ENCODE measurements at regions not wholly inside any gene's neighbourhood (a gene's known extent, or its start where the extent isn't known, plus 50 kb on each side); places are given as distances from the start of the nearest gene placed in this dataset.

DNA sequence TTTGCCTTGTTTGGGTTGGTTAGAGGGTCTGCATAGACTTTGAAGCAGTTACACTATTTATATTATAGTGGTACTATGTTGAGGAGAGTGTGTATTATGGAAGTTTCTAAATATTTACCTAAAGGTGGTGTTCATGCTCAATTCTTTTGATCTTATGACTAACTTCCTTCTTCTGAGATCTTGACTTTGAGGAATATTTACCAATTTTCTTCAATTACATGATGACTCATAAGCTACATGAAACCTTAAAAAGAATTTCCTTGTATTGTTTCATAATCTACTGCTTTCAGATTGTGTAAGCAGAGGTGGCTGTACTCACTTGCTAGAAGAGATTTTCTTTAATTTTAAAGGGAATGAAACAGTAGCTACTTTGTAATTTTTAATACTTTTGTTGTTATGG is 276.1 kb downstream of the TAF11L14 start:
- DNase-seq (ENCODE audit: extremely low read depth in 1 of 4, low spot score in 3 of 4) (no peak), FAIRE-seq (no peak), ATAC-seq (no peak)
- H4K20me1 ChIP-seq (replicated peaks; ENCODE audit: control insufficient read depth, insufficient read depth, low read length) = no peaks in the 10 kb centered on the region
- intact Hi-C loops (cut with micrococcal nuclease) (no loop called here), in situ Hi-C loops (cut with MboI) (no loop called here)
- POLR2A ChIA-PET = no interaction called here
- H3K79me2 ChIP-seq (ENCODE audit: control insufficient read depth, insufficient read depth, low read length) = no peaks in the 10 kb centered on the region
- no peaks in the 10 kb centered on the region for H3K9me1 ChIP-seq (ENCODE audit: control insufficient read depth, insufficient read depth, low read length)
- H3K27ac ChIP-seq (ENCODE audit: extremely low read depth, low read depth, low read length) = no peak overlapping the region
- no peak overlapping the region for H2AFZ ChIP-seq (ENCODE audit: low read depth, low read length)
- CTCF ChIA-PET (ENCODE audit: low intra/inter-chr PET ratio) = no interaction called here
- H3K4me2 ChIP-seq (ENCODE audit: insufficient read depth, low read length) = no peak overlapping the region
- no peaks in the 10 kb centered on the region for H3K36me3 ChIP-seq (ENCODE audit: control insufficient read depth, insufficient read depth, low read length)
- no peak overlapping the region for H3K9ac ChIP-seq (ENCODE audit: insufficient read depth in 1 of 2, low read depth in 2 of 2, low read length in 2 of 2)
- H3K4me1 ChIP-seq (replicated peaks in 1 of 2; ENCODE audit: control insufficient read depth in 2 of 2, insufficient read depth in 2 of 2, low read length in 2 of 2) = no peaks in the 10 kb centered on the region
- no peak overlapping the region for H3K4me3 ChIP-seq
- BruUV-seq (replicated peaks) = no TSS peak
- H3K27me3 ChIP-seq (ENCODE audit: control insufficient read depth in 2 of 2, insufficient read depth in 2 of 2, low read length in 2 of 2) = no peaks in the 10 kb centered on the region
- H3K9me3 ChIP-seq (replicated peaks; ENCODE audit: control insufficient read depth, insufficient read depth, low read depth, low read length) = peaks cover 2% of the 10 kb centered on the region; the same call in 1 of the 2 replicates
- TF ChIP-seq ZNF507 (tag; conservative IDR thresholded peaks at IDR 0.05) = no peak
- TF ChIP-seq MITF (IDR thresholded peaks at IDR 0.05) = no peak
- no peak for TF ChIP-seq WHSC1 (IDR thresholded peaks at IDR 0.05; ENCODE audit: low read length)
- no peak for TF ChIP-seq RBM14 (IDR thresholded peaks at IDR 0.05; ENCODE audit: borderline replicate concordance, insufficient read depth, low read depth, low read length)
- TF ChIP-seq, protein P1, sequence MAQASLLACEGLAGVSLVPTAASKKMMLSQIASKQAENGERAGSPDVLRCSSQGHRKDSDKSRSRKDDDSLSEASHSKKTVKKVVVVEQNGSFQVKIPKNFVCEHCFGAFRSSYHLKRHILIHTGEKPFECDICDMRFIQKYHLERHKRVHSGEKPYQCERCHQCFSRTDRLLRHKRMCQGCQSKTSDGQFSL (CRISPR knock-in tag; IDR thresholded peaks at IDR 0.05) = no peak
- TF ChIP-seq, protein P1 (tag; IDR thresholded peaks at IDR 0.05) = no peak
- TF ChIP-seq, protein P2, sequence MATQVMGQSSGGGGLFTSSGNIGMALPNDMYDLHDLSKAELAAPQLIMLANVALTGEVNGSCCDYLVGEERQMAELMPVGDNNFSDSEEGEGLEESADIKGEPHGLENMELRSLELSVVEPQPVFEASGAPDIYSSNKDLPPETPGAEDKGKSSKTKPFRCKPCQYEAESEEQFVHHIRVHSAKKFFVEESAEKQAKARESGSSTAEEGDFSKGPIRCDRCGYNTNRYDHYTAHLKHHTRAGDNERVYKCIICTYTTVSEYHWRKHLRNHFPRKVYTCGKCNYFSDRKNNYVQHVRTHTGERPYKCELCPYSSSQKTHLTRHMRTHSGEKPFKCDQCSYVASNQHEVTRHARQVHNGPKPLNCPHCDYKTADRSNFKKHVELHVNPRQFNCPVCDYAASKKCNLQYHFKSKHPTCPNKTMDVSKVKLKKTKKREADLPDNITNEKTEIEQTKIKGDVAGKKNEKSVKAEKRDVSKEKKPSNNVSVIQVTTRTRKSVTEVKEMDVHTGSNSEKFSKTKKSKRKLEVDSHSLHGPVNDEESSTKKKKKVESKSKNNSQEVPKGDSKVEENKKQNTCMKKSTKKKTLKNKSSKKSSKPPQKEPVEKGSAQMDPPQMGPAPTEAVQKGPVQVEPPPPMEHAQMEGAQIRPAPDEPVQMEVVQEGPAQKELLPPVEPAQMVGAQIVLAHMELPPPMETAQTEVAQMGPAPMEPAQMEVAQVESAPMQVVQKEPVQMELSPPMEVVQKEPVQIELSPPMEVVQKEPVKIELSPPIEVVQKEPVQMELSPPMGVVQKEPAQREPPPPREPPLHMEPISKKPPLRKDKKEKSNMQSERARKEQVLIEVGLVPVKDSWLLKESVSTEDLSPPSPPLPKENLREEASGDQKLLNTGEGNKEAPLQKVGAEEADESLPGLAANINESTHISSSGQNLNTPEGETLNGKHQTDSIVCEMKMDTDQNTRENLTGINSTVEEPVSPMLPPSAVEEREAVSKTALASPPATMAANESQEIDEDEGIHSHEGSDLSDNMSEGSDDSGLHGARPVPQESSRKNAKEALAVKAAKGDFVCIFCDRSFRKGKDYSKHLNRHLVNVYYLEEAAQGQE (IDR thresholded peaks at IDR 0.05; ENCODE audit: borderline replicate concordance) = no peak
- TF ChIP-seq, protein P2 (CRISPR knock-in tag; IDR thresholded peaks at IDR 0.05; ENCODE audit: low read depth) = no peak
- TF ChIP-seq ZNF311 (CRISPR knock-in tag; IDR thresholded peaks at IDR 0.05) = no peak
- no peak for TF ChIP-seq MAZ (CRISPR knock-in tag; conservative IDR thresholded peaks at IDR 0.05 in 1 of 2, IDR thresholded peaks at IDR 0.05 in 1 of 2)
- no peak for TF ChIP-seq CC2D1A (IDR thresholded peaks at IDR 0.05)
- no peak for TF ChIP-seq SP1 (CRISPR knock-in tag; IDR thresholded peaks at IDR 0.05)
- TF ChIP-seq, protein P3, sequence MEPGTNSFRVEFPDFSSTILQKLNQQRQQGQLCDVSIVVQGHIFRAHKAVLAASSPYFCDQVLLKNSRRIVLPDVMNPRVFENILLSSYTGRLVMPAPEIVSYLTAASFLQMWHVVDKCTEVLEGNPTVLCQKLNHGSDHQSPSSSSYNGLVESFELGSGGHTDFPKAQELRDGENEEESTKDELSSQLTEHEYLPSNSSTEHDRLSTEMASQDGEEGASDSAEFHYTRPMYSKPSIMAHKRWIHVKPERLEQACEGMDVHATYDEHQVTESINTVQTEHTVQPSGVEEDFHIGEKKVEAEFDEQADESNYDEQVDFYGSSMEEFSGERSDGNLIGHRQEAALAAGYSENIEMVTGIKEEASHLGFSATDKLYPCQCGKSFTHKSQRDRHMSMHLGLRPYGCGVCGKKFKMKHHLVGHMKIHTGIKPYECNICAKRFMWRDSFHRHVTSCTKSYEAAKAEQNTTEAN (CRISPR knock-in tag; IDR thresholded peaks at IDR 0.05) = no peak
